HUDEP-2 (cell line): ENCODE measurements at regions not wholly inside any gene's neighbourhood (a gene's known extent, or its start where the extent isn't known, plus 50 kb on each side); places are given as distances from the start of the nearest gene placed in this dataset.
A peak's percentile ranks its signal among the peaks of the same experiment; 100 is the strongest.

ENCODE experiments used
- DNase-seq, 76 experiments: peaks; one replicate each; lab custom pipeline; 2025; ENCODE audit not compliant: unreplicated experiment in 76 of 76; lab: John Stamatoyannopoulos, UW

DNA sequence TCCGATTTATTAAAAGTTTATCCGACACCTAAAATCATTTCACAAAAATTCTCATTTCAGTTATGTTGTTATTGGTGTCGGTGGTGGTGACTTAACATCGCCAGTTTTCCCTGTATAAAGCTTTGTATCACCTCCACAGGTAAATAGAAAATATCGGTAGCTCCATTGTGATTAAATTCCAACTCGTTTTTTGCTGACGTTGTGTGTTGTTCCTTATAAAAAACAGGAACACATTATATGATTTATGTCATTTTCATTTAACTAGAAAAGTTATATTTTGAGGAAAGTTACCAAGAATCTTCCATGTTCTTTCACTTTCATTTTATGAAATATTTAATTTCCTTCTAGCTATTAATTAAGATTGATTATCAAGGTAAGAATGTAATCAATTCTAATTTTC, 635.9 kb downstream of the CDH18 start:
- no peak for DNase-seq

DNA sequence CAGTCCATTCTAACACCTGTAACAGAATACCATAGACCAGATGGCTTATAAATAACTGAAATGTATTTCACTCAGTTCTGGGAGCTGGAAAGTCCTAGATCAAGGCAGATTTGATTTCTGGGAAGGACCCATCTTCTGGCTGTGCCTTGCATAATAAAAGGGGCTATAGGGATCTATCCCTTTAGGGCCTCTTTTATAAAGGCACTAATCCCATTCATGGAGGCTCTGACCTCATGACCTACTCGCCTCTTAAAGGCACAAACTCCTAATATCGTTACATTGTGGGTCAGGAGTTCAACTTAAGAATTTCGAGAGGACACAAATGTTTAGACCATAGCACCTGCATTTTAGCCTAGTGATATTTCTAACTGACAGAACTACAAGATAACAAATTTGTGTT, 619.0 kb downstream of the CDH18 start:
- DNase-seq, result no peak

DNA sequence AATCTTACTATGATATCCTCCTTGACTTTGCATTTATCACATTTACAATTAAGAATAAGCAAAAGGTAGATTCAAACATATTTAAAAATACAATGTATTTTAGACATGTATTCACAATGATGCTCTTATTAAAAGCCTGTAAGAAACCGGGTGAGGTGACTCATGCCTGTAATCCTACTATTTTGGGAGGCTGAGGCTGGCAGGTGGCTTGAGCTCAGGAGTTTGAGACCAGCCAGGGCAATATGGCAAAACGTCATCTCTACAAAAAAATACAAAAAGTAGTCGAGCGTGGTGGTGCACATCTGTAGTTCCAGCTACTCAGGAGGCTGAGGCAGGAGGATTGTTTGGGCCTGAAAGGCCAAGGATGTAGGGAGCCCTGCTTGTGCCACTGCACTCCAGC, 618.4 kb downstream of the CDH18 start:
- DNase-seq, result no peak

DNA sequence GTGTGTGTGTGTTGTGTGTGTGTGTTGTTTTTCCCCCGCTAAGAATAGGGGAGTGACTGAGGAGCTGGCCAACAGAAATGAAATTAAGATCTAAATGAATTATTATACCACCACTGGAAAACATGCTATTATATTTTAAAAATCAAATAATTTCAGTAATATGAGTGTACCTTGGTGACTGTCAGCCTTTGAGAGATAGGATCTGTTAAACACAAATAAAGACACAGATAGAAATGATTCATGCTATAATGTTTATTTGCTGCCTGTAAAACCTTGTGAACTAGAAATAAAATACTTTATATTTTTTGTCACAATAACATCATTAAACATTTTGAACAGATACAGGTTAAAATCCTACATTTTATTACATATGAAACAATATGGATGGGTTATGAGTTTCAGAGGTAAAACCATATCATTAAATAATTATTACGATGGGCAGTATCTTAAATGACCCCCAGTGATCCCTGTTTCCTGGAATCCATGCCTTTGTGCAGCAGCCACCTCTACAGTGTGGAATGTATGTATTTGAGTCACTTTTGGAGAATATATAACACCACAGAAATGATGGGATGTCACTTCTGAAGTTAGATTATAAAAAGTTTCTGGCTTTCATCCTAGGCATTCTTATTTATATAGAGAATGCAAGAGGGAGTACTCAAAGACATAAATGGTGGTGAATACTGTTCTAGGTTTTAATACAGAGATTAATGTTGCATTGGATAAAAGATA, 617.2 kb downstream of the CDH18 start:
- DNase-seq, result no peak

DNA sequence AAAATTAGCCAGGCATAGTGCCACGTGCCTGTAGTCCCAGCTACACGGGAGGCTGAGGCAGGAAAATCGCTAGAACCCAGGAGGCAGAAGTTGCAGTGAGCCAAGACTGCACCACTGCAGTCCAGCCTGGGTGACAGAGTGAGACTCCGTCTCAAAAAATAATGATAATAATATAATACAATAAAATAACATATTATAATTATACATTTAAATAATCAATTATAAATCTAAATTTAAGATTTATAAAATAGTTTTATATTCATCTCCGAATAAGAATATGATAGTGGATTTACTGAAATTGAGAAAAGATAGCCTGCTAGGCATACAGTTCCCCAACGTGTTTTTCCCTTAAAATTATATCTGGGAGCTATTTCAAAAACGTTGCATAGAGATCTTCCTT, 599.6 kb downstream of the CDH18 start:
- DNase-seq, result no peak

DNA sequence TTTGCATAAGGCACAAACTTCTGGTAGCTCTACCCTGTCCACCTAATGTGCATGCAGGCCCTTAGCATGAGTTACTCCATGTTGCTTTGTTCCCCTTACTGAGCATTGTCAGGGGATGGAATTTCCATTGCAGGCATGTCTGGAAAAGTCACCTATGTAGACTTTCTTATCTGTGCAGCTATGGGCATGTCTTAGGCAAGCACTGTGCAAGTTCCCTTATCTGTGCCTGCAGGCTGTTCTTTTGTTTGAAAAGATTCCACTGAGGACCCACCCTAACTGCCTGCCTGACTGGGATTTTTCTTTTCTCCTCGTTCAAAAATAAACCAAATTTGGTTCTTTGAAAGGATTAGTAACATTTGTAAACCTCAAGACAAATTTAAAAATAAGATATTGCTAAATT, 587.0 kb downstream of the CDH18 start:
- peak in 2 of 76 experiments; percentile 1 to 4 for DNase-seq

DNA sequence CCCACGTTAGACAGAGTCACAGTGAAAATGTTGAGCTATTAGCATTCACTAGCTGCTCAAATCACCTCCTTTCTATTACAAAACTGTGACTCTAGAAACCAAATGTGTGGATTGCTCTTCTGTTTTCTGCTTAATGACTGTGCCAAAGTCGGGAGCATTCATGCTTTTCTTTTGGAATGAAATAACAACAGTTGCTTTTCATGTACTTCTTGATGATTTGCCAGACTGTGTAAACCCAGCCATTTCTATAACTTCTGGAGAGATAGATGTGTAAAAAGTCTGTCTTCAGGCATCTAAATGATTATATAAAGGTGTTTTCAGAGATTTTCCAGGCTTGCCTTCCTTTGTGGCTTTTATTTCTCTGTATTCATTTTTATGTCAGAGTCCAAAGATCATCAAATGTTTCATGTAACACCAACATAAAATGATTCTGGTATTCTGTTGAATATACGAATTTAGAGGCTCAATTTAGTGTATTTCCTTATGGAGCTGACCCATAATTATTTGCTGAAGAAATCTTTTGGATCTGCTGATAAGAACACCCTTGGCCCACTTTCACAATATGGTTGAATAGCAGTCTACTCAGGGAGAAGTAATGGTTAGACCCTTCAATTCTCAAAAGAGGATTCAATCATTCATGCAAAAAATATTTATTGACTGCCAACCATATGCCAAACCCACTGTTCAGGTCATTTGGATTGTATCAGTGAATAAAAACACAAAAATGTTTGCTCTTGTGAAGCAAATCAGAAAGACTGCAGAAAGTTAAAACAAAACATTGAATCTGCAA, 581.2 kb downstream of the CDH18 start:
- DNase-seq, result no peak

DNA sequence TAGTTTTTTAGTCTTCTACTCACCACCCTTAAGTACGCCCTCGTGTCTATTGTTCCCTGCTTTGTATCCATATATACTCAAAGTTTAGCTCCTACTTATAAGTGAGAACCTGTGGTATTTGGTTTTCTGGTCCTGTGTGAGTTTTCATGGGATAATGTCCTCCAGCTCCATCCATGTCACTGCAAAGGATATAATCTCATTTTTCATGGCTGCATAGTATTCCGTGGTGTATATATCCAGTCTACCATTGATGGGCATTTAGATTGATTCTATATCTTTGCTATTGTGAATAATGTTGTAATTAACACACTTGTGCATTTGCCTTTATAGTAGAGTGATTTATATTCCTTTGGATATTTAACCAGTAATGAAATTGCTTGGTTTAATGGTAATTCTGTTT, 579.9 kb downstream of the CDH18 start:
- DNase-seq, result no peak

DNA sequence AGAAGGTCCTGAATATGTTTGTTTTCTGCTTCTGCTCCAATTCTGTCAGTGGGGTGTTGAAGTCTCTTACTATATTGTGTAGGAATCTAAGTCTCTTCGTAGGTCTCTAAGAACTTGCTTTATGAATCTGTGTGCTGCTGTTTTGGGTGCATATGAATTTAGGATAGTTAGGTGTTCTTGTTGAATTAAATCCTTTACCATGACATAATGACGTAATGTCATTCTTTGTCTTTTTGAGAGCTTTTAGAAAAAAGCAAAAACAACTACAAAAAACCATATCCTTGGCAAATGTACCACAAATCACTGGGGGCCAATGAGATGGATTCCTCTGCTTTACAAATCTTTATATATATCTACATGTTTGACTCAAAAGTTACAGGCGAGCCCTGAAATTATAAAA, 576.1 kb downstream of the CDH18 start:
- no peak for DNase-seq
